HG03139 (cell line): ENCODE measurements at regions not wholly inside any gene's neighbourhood (a gene's known extent, or its start where the extent isn't known, plus 50 kb on each side); places are given as distances from the start of the nearest gene placed in this dataset.
"Not testable (repeated sequence)": the region's sequence is repeated elsewhere in the genome, so short reads cannot be mapped to it uniquely, and the experiment has no call there.

Source experiments
- ATAC-seq: cut with Tn5 transposase; IDR thresholded peaks from one replicate; pipeline ENCODE4 v1.9.1; 2021; ENCODE audit not compliant: unreplicated experiment

DNA sequence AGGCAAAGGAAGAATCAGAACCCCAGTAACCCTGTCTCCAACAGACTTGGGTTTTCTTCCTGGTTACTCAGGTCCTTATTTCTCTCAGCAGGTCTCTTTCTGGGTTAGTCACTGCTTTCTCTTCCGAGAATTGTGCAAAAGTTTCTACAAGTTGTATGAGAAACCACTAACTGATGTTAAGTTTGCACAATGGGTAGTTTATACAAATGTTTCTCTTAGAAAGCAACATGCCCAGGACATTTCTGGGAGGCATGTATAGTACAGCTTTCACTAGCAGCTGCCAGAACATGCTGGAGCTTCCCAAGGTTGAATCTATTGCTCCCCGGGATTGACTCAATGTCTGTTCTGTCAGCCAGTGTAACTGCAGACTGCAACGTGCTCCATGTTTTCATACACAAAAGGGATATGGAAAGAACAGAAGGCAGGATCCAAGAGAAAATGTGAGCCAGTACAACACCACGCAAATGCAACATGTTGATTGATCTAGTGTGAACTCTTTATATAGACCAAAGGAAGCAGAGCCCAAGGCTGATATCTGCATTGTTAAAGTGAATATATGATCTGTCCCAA lies 887.8 kb downstream of the MCTP2 start:
- ATAC-seq = no peak

DNA sequence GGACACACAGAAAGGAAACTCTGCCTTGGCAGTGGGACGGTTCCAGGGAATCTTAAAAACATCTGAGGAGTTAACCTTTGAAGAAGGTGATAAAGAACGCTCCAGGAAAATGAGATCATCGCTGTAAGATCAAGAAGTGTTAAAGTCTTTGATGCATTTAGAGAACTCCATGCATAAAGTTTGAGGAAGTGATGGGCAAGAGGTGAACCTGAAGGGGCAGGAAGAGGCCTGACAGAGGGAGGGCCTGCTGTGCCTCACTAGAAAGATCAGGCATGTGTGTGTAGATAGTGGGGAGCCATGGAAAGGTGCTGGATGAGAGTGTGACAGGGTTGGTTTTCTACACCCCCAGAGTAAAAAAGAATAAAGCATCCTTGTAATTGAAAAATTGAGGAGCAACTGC lies 889.2 kb downstream of the MCTP2 start:
- no peak for ATAC-seq

DNA sequence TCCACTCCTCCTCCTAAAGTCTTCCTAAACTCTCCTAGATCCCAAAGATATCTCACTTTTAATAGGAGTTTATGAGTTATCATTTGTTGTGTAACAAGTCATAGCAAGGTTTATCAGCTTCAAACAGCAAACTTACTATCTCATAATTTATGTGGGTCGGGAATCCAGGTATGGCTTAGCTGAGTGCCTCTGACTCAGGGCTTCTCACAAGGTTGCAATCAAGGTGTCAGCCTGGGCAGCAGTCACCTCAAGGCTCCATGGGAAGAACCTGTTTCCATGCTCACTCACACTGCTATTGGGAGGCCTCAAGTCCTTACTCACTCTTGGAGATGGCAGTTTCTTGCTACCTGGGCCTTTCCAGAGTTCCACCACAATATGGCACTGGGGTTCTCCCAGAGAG lies 889.8 kb downstream of the MCTP2 start:
- no peak for ATAC-seq

DNA sequence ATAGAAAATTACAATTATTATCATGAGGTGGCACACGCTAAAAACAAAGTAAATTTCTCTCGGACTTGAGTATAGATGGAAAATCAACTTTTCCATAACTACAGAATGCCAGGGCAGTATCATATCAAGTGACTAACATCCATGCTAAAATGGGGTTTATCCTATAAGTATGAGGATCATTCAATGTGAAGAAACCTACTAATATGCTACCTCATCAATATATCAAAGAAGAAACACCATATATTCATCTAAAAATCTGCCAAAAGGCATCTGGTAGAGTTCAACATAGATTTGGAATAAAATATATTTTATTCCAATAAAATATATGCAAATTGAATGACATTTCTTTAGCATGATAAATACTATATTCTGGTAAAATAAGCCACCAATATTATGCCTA lies 894.4 kb downstream of the MCTP2 start:
- no peak for ATAC-seq

DNA sequence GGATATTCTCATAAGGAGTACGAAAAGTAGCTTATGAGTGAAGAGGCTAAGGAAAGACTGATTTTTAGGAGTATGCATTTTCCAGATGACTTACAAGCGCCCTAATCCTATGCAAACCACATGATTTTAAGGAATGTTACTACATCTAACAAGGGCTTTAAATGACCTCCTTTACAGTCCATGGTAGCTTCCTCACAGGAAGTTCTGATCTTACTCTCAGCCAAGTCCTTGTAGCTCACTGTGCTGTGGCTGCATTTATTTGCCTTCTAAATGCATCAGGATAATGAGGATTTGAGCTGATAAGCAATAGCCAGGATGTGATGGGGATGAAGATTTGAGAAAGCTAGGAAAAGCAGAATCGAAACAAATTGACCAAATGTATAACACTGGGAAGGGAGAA lies 896.0 kb downstream of the MCTP2 start:
- no peak for ATAC-seq

DNA sequence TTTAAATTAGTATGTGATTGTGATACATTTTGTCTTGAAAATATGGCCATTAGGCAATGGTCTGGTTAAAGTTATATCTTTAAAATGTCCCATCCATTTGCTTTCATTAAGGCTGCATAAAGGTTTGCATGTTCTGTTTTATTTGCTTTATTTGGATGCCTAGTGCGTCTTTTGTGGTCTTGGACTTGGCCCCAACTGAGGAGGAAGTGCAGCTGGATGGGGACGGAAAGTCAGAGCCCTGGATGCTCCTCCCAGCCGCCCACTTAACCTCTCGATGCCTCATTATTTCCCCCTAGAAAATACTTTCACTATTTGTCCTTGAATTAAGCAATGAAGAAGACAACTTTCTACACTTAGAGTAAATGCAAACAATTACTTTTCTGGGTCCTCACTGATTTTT lies 898.2 kb downstream of the MCTP2 start:
- ATAC-seq = no peak

DNA sequence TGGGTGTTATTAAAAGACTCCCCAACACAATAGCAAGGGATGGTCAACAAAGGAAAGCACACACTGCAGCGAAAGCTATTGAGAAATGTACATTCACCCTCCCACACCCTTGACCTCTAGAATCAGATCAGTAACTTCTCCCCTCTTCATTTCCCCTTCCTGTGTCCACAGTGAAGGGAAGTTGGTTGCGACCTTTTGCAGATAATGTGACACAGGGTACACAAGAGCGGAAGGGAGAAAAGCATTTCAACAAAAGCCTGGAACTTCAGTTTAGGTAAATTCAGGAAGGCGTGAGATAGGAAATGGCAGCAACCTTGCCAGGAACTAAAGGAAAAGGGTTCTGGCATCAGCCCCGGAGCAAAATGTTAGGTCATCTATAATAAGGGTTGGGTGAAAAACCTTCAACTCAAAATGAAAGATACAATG lies 899.8 kb downstream of the MCTP2 start:
- ATAC-seq = no peak

DNA sequence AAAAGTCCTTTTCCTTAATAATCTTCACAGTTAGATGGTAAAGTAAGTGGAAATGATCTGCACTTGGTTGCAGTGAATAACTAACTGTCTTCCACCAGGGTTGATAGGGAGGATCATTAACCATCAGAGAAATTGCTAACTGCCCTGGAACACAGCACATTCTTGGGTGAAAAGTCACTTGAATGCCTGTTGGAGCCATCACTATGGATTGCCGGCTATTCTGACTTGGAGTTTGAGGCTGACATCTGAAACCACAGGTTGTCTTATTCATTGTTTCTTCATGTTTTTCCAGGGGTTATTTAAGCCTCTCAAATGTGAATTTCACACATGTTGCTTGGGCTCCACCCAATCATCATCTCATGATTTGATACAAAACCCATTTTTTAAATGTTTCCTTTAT lies 901.4 kb downstream of the MCTP2 start:
- no peak for ATAC-seq

DNA sequence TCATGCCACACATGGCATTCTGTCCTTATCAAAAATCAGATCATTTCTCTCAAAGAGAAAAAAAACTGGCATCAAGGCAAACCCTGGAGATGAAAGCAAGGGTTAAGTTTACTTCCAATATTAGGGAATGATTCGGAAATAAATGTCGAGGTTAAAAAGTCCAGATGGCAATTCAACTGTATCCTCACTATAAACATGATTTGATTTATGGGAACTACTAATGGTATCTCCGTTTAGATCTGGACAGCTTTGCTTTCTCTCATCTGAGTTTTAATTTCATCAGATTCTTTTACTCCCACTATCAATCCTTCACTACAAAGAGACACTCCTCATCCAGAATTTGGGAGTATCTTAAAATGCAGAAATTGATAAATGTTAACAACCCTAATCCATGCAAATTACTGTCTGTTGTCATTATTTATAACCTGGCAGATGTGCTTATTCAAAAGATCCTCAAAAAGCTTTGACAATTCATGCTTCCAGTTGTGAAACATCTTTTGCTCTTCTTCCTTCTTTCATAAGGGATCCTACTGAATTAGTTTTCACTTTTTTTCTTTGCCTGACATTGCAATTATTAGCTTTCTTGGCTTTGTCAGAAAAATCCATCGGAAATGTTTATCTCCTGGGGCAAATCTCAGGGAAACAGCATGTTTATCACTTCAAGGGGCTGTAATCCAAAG lies 903.2 kb downstream of the MCTP2 start:
- ATAC-seq = no peak

DNA sequence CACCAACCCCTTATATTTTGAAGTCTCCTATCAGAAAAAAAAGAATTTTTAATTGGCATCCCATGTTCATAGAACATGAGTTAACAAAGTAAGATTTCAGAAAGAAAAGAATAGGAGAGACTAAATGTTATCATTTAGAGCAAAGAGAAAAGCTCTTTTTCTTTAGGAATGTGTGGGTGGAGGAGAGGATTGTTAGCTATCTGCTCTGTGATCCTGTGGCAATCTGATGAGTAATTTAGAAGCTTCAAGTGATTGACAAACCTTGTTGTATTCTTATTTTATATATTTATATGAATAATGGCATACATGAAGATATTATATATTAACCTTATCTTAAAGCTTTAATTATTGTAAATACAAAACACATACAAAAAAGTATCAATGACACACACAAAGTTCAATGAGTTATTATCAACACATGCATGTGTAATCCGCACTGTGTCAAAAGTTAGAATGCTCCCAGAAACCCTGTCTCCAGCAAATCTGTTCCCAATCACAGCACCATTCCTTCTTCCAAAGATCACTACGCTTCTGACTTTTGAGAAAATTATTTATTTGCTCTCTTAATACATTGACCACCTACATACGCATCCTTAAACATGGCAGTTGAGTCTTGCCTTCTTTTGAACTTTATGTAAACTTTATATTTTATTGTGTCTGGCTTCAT lies 907.4 kb downstream of the MCTP2 start:
- no peak for ATAC-seq

DNA sequence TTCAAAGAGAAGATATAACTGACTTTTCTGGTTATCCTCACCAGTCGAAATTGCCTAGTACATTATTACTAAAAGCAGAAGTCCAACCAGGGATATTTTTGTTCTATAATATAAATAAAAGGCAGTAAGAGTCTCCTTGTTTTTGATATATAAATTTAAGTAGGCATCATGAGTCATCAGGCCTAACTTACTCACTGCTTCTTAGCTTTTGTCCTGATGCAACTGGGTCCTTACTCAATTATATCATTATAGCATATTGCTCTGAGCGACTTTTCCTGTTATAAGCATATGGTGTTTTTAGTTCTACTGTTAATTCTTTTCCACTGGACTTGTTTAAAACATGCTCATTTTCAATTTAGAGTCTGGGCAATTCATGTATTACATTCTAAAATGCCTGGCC lies 910.1 kb downstream of the MCTP2 start:
- ATAC-seq = no peak

DNA sequence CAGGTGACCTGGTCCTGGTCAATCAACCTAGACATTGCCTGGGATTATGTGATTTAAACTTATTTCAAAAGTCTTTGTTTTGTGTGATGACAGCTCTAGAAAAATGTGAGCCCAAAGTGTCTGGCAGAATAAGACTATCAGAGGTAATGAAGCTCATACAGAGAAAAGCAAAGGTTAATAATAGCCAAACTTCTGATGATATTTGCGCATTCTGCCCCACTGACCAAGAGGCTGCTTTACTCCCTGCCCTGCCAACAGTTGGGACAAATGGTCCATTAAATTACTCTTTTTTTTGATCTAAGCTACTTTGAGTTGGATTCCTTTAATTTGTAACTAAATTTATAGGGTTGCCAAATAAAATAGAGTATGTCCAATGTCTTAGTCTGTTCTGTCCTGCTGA lies 911.2 kb downstream of the MCTP2 start:
- no peak for ATAC-seq

DNA sequence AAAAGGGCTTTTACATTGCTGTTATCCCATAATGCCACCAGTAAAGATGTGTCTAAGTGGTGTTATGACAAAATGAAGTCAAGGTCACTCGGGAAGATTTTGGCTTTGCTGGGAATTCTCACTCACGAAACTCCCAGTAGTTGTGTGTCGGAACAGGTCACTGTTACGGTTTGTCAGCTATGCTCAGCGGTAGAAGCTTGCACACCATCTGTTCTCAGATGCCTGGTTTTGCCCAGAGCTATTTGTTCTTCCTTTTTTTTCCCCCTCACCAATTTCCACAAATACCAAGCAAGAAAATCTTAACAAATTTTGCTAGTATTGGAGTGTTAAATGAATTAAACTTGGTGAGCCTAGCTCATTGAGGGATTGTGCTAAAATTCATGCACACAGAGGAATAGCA lies 915.1 kb downstream of the MCTP2 start:
- ATAC-seq = no peak

DNA sequence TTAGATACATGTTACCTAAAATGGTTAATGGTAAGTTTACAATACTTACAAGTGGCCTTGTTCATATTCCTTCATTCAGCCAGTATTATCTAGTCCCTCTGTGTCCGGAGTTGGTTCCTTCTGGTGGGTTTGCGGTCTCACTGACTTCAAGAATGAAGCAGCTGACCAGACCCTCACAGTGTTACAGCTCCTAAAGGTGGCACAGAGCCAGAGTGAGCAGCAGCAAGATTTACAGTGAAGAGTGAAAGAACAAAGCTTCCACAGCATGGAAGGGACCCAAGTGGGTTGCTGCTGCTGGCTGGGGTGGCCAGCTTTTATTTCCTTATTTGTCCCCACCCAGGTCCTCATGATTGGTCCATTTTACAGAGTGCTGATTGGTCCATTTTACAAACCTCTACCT lies 916.8 kb downstream of the MCTP2 start:
- no peak for ATAC-seq

DNA sequence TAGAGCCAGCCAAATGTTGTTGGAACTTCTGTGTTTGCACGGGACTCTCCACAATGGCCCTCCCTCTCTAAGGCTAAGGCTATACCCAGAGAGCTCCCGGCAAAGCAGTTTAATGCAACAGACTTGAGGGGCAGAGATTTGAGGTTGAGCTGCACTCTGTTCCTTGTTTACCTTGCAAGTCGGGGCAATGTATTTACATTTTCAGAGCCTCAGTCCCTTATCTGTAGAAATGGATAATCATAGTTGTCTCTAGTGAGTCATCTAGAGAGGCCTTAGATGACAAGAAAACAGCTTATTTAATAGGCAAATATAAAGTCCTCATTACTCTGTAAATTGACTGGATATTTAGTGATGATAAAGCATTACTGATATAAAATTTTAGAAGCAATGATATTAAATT lies 917.7 kb downstream of the MCTP2 start:
- no peak for ATAC-seq

DNA sequence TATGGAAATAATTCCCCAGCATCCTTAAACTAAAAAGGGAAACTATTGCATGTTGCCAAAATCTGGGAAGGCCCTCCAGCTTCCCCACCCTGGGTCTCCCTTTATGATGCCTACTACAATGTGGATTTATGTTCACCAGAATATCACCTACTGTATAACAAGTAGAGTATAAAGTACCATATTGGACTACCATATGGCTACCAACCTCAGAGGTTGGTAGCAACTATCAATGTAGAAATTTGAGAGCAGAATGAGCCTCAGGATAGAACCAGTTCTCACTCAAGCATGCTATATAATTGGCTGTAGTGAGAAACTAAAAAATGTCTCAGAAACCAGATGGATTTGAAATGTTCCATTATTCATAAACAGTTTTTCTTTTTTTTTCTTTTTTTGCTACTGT lies 918.4 kb downstream of the MCTP2 start:
- no peak for ATAC-seq

DNA sequence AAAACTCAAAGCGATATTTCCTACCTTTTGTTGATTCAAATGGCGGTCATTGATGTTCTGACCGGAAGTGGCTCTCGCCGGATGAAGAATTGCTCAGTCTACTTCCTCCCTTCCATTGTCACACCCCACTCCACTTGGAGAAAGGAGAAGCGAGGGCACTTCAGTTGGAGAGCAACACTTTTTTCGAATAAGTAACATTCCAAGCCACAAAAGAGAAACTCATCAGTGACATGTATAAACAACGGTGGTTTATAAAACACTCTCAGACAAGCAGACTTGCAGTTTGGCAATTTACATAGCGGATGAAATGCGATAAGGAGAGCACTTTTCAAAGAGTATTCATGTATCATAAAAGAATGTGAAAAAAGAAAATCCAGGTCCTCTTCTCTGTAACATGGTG lies 919.1 kb downstream of the MCTP2 start:
- ATAC-seq = no peak

DNA sequence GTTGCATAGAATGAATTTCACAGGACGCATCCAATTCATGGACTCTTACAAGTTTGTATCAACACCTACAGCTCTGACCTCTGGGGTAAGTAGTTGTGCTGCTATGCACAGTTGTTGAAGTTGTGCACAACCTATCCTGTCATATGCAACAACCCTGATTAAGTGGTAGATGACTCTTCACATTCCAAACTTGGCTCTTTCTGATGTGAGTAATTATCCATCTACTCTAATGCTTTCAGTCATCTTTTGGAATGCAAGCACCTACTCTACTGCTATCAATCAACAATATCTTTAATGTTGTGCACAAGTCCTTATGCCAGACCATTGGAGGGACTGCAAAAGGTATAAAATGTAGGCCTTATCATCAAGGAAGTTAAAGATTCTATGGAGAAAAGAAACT lies 921.4 kb downstream of the MCTP2 start:
- ATAC-seq = no peak

DNA sequence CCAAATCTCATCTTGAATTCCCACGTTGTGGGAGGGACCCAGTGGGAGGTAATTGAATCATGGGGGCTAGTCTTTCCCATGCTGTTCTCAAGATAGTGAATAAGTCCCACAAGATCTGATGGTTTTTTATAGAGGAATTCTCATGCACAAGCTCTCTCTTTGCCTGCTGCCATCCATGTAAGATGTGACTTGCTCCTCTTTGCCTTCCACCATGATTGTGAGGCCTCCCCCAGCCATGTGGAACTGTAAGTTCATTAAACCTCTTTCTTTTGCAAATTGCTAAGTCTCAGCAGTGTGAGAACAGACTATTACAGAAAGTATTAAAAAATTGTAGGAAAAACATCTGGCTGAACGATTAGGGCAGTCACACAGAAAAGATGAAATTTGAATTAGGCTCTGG lies 921.8 kb downstream of the MCTP2 start:
- not testable (repeated sequence) for ATAC-seq

DNA sequence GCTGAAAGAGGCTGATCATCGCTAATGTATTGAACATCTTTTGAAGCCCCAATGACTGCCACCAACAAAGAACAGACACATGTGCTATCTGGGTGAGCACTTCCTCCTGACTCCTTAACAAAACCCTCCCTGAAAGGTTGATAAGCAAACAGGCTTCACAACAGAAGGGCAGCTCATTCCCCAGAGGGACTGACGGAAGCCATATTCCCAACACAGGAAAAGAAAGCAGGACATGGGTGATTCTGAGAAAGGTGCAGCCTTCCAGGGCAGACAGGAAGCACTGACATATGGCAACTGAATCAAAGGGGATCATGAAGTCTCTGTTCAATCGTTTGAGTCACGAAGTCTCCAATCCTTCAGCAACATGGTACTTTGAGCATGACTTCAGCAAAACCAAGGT lies 929.0 kb downstream of the MCTP2 start:
- no peak for ATAC-seq

DNA sequence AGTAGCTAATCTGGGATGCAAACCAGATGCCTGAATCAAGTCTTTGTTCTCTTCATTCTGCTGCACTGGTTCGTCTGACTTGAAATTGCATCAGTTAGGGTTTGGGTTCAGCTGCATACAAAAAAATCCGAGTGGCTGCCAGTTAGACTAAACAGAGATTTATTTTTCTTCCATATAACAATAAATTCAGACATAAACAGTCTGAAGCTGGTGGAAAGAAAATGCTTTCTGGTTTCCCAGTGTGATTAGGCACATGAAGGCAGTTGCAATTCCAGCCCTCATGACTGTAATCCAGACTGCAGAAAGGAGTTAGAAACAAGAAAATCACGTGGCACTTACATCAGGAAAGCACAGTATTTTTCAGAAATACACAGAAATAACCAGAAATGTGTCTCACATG lies 930.7 kb downstream of the MCTP2 start:
- ATAC-seq = no peak

DNA sequence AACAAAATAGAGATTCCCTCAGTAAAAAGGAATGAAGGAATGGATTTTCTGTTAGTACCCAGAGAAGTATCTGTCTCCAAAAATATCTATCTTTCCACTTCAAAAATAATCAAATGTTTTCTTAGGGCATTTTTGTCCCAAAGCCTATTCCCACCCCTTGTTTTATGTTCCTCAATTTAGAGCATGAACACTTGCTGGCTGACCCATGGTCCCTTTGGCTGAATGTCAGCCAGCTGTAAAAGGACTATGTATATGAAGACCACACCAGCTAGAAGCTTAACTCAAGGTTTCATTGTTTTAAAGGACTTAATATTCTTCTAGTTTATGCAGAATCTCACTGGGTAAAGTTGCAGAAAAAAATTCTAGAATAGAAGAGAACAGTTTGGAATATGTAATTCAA lies 931.2 kb downstream of the MCTP2 start:
- no peak for ATAC-seq
